MM.1S (cell line): ENCODE measurements at regions not wholly inside any gene's neighbourhood (a gene's known extent, or its start where the extent isn't known, plus 50 kb on each side); places are given as distances from the start of the nearest gene placed in this dataset.

Experiments used
- DNase-seq: peaks from one replicate; pipeline ENCODE4 v3.0.0-alpha.2; 2015
- H2AFZ ChIP-seq: fragments of 300-600 bp; sonication (generic); 2 replicates; pipeline ENCODE4 v1.6.0; 2016; ENCODE audit warnings: antibody characterized with exemption, low read length
- H3F3A ChIP-seq: fragments of 300-600 bp; sonication (generic); 2 replicates; pipeline ENCODE4 v1.6.1; 2016; ENCODE audit warnings: mild to moderate bottlenecking, antibody characterized with exemption, low read length, moderate library complexity, mixed read lengths; ENCODE audit not compliant: insufficient read depth
- H3K27ac ChIP-seq: fragments of 300-600 bp; sonication (generic); 2 replicates; pipeline ENCODE4 v1.5.1; 2016; ENCODE audit warnings: mild to moderate bottlenecking, low read length
- H3K27me3 ChIP-seq: fragments of 300-600 bp; sonication (generic); replicated peaks from 2 replicates; pipeline ENCODE4 v1.6.0; 2016; ENCODE audit warnings: low read length; ENCODE audit not compliant: insufficient read depth
- H3K36me3 ChIP-seq: fragments of 300-600 bp; sonication (generic); replicated peaks from 2 replicates; pipeline ENCODE4 v1.6.1; 2016; ENCODE audit warnings: mild to moderate bottlenecking, low read length, mixed read lengths; ENCODE audit not compliant: insufficient read depth
- H3K4me1 ChIP-seq: fragments of 300-600 bp; sonication (generic); 2 replicates; pipeline ENCODE4 v1.6.1; 2016; ENCODE audit warnings: low read length, mixed read lengths
- H3K4me2 ChIP-seq: fragments of 300-600 bp; sonication (generic); 2 replicates; pipeline ENCODE4 v1.6.0; 2016; ENCODE audit warnings: low read depth, low read length
- H3K4me3 ChIP-seq: fragments of 300-600 bp; sonication (generic); 2 replicates; pipeline ENCODE4 v1.5.1; 2016; ENCODE audit warnings: low read length, mixed read lengths
- H3K79me2 ChIP-seq: fragments of 300-600 bp; sonication (generic); 2 replicates; pipeline ENCODE4 v1.6.1; 2016; ENCODE audit warnings: mixed run types, low read length, mixed read lengths
- H3K9ac ChIP-seq: fragments of 300-600 bp; sonication (generic); 2 replicates; pipeline ENCODE4 v1.6.1; 2016; ENCODE audit warnings: low read length, mixed read lengths
- H3K9me2 ChIP-seq: fragments of 300-600 bp; sonication (generic); replicated peaks from 2 replicates; pipeline ENCODE4 v1.6.1; 2016; ENCODE audit warnings: mild to moderate bottlenecking, low read length, mixed read lengths; ENCODE audit not compliant: insufficient read depth
- H3K9me3 ChIP-seq: fragments of 300-600 bp; sonication (generic); replicated peaks from 2 replicates; pipeline ENCODE4 v1.6.1; 2016; ENCODE audit warnings: mild to moderate bottlenecking, low read length, mixed read lengths; ENCODE audit not compliant: insufficient read depth
- H4K20me1 ChIP-seq: fragments of 300-600 bp; sonication (generic); 2 replicates; pipeline ENCODE4 v1.6.1; 2016; ENCODE audit warnings: mild to moderate bottlenecking, low read length, moderate library complexity, mixed read lengths; ENCODE audit not compliant: insufficient read depth
- EZH2 ChIP-seq: fragments of 300-600 bp; sonication (generic); optimal IDR thresholded peaks from 2 replicates; pipeline ENCODE3; 2017; ENCODE audit warnings: low read depth, mild to moderate bottlenecking, antibody characterized with exemption, low read length, mixed read lengths
- EZH2phosphoT487 ChIP-seq: fragments of 300-600 bp; sonication (generic); IDR thresholded peaks from 2 replicates; pipeline ENCODE4 v1.6.1; 2018; ENCODE audit warnings: antibody characterized with exemption, low read length
- TF ChIP-seq, protein P1 (sequence below): fragments of 300-600 bp; sonication (generic); IDR thresholded peaks from 2 replicates; pipeline ENCODE4 v1.5.1; 2016; ENCODE audit warnings: antibody characterized with exemption, low read length, mixed read lengths

DNA sequence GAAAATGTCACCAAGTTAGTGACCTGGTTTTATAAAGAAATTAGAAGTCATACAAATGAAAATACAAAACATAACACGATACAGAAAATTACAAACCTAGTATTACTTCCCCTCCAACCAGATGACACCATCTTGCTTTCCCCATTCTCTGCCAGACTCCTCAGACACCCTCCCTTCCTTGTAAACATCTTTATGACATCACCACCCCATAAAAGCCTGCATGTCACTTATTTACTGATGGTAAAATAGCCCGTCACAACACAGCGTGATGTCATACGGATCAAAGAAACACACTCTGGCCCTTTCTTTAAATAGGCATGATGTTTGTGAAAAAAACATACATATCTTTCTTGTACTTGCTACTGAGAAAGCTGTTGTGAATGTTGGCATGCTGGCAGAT, 254.8 kb upstream of the SOX11 start:
- H3K9me3 ChIP-seq: no peaks in the 10 kb centered on the region
- H3K79me2 ChIP-seq: no peaks in the 10 kb centered on the region
- H3K9ac ChIP-seq: no peak overlapping the region
- H4K20me1 ChIP-seq: no peaks in the 10 kb centered on the region
- no peaks in the 10 kb centered on the region for H3K9me2 ChIP-seq
- no peaks in the 10 kb centered on the region for H3K36me3 ChIP-seq
- no peaks in the 10 kb centered on the region for H3F3A ChIP-seq
- no peak overlapping the region for H3K27ac ChIP-seq
- H3K4me2 ChIP-seq: no peak overlapping the region
- DNase-seq: no peak
- H3K4me3 ChIP-seq: no peak overlapping the region
- no peaks in the 10 kb centered on the region for H3K27me3 ChIP-seq
- H3K4me1 ChIP-seq: no peaks in the 10 kb centered on the region
- no peak for TF ChIP-seq EZH2
- TF ChIP-seq, protein P1, sequence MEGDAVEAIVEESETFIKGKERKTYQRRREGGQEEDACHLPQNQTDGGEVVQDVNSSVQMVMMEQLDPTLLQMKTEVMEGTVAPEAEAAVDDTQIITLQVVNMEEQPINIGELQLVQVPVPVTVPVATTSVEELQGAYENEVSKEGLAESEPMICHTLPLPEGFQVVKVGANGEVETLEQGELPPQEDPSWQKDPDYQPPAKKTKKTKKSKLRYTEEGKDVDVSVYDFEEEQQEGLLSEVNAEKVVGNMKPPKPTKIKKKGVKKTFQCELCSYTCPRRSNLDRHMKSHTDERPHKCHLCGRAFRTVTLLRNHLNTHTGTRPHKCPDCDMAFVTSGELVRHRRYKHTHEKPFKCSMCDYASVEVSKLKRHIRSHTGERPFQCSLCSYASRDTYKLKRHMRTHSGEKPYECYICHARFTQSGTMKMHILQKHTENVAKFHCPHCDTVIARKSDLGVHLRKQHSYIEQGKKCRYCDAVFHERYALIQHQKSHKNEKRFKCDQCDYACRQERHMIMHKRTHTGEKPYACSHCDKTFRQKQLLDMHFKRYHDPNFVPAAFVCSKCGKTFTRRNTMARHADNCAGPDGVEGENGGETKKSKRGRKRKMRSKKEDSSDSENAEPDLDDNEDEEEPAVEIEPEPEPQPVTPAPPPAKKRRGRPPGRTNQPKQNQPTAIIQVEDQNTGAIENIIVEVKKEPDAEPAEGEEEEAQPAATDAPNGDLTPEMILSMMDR: no peak
- H2AFZ ChIP-seq: no peak overlapping the region

- Histone ChIP-seq H3K79me2 (no peaks in the 10 kb centered on the region), H3K27me3 (no peaks in the 10 kb centered on the region), H3K9me2 (no peaks in the 10 kb centered on the region), H3K27ac (no peak overlapping the region), H3K9me3 (no peaks in the 10 kb centered on the region), H3K4me2 (no peak overlapping the region), H3K9ac (no peak overlapping the region), H4K20me1 (no peaks in the 10 kb centered on the region), H3K4me1 (no peaks in the 10 kb centered on the region), H3F3A (no peaks in the 10 kb centered on the region), H3K4me3 (no peak overlapping the region), H2AFZ (no peak overlapping the region), H3K36me3 (no peaks in the 10 kb centered on the region)
- TF ChIP-seq EZH2phosphoT487: no peak
- TF ChIP-seq, protein P1: no peak
- TF ChIP-seq EZH2: no peak
- DNase-seq: no peak
Measured at GRCh38 chr2:5440174-5440573, 252.0 kb upstream of the SOX11 start.

GRCh38 chr2:5442736-5443135, 249.4 kb upstream of the SOX11 start:
- Histone ChIP-seq H3K27me3 (no peaks in the 10 kb centered on the region), H3K4me2 (no peak overlapping the region), H3K36me3 (no peaks in the 10 kb centered on the region), H3K27ac (no peak overlapping the region), H3K4me1 (no peaks in the 10 kb centered on the region), H3K9ac (no peak overlapping the region), H3K4me3 (no peak overlapping the region), H3K9me3 (no peaks in the 10 kb centered on the region), H3K9me2 (no peaks in the 10 kb centered on the region), H2AFZ (no peak overlapping the region), H3F3A (no peaks in the 10 kb centered on the region), H3K79me2 (no peaks in the 10 kb centered on the region), H4K20me1 (no peaks in the 10 kb centered on the region)
- TF ChIP-seq EZH2 (no peak), EZH2phosphoT487 (no peak)
- TF ChIP-seq, protein P1: no peak
- no peak for DNase-seq

GRCh38 chr2:5444168-5444567, 248.0 kb upstream of the SOX11 start:
- H3K27ac ChIP-seq: no peak overlapping the region
- H3F3A ChIP-seq: no peaks in the 10 kb centered on the region
- no peaks in the 10 kb centered on the region for H4K20me1 ChIP-seq
- H3K4me1 ChIP-seq: no peaks in the 10 kb centered on the region
- H3K9me2 ChIP-seq: no peaks in the 10 kb centered on the region
- H3K9ac ChIP-seq: no peak overlapping the region
- DNase-seq: no peak
- H3K4me3 ChIP-seq: no peak overlapping the region
- H3K36me3 ChIP-seq: no peaks in the 10 kb centered on the region
- H3K27me3 ChIP-seq: no peaks in the 10 kb centered on the region
- TF ChIP-seq EZH2: no peak
- no peak for TF ChIP-seq EZH2phosphoT487
- TF ChIP-seq, protein P1: no peak
- no peaks in the 10 kb centered on the region for H3K9me3 ChIP-seq
- no peak overlapping the region for H2AFZ ChIP-seq
- no peak overlapping the region for H3K4me2 ChIP-seq
- no peaks in the 10 kb centered on the region for H3K79me2 ChIP-seq
